OCI-LY1 (cell line): ENCODE measurements at regions not wholly inside any gene's neighbourhood (a gene's known extent, or its start where the extent isn't known, plus 50 kb on each side); places are given as distances from the start of the nearest gene placed in this dataset.

Source experiments
- H2AFZ ChIP-seq: fragments of 200-600 bp; sonication (generic), shearing (Covaris generic); 2 replicates; pipeline ENCODE4 v1.6.0; 2014; ENCODE audit warnings: antibody characterized with exemption, mild to moderate bottlenecking, low read length
- H3F3A ChIP-seq: fragments of 200-600 bp; sonication (generic), shearing (Covaris generic); 2 replicates; pipeline ENCODE4 v1.6.0; 2014; ENCODE audit warnings: mild to moderate bottlenecking, antibody characterized with exemption, low read length, moderate library complexity; ENCODE audit not compliant: insufficient read depth
- H3K27ac ChIP-seq: fragments of 200-600 bp; sonication (generic); 2 replicates; pipeline ENCODE4 v1.5.1; 2014; ENCODE audit warnings: low read length, mixed run types, mild to moderate bottlenecking, low read depth; ENCODE audit not compliant: poor library complexity, severe bottlenecking
- H3K27me3 ChIP-seq: fragments of 200-600 bp; sonication (generic); 2 replicates; pipeline ENCODE4 v1.6.0; 2014; ENCODE audit warnings: antibody characterized with exemption, mild to moderate bottlenecking, low read length, moderate library complexity; ENCODE audit not compliant: insufficient read depth
- H3K36me3 ChIP-seq: fragments of 200-600 bp; sonication (generic); 2 replicates; pipeline ENCODE4 v1.6.1; 2014; ENCODE audit warnings: mild to moderate bottlenecking, antibody characterized with exemption, low read length, moderate library complexity, mixed read lengths; ENCODE audit not compliant: insufficient read depth
- H3K4me1 ChIP-seq: fragments of 200-600 bp; sonication (generic); 2 replicates; pipeline ENCODE4 v1.5.1; 2014; ENCODE audit warnings: mild to moderate bottlenecking, low read length, moderate library complexity; ENCODE audit not compliant: insufficient read depth, severe bottlenecking
- H3K4me2 ChIP-seq: fragments of 200-600 bp; sonication (generic), shearing (Covaris generic); 2 replicates; pipeline ENCODE4 v1.6.1; 2014; ENCODE audit warnings: low read length
- H3K4me3 ChIP-seq: fragments of 200-600 bp; sonication (generic); 2 replicates; pipeline ENCODE4 v1.5.1; 2014; ENCODE audit warnings: low read length, low read depth, mild to moderate bottlenecking, mixed read lengths; ENCODE audit not compliant: poor library complexity, severe bottlenecking
- H3K79me2 ChIP-seq: fragments of 200-600 bp; shearing (Covaris generic); 2 replicates; pipeline ENCODE4 v1.6.1; 2016; ENCODE audit warnings: mixed run types, low read length, mixed read lengths; ENCODE audit not compliant: insufficient read depth
- H3K9ac ChIP-seq: fragments of 200-600 bp; sonication (generic), shearing (Covaris generic); 2 replicates; pipeline ENCODE4 v1.6.1; 2014; ENCODE audit warnings: mild to moderate bottlenecking, low read length, mixed read lengths
- H3K9me2 ChIP-seq: fragments of 200-600 bp; sonication (generic), shearing (Covaris generic); 2 replicates; pipeline ENCODE4 v1.6.1; 2014; ENCODE audit warnings: low read depth, mild to moderate bottlenecking, low read length, mixed read lengths
- H3K9me3 ChIP-seq: fragments of 200-600 bp; shearing (Covaris generic); 2 replicates; pipeline ENCODE4 v1.6.1; 2014; ENCODE audit warnings: low read length, mixed read lengths
- H4K20me1 ChIP-seq: fragments of 200-600 bp; sonication (generic), shearing (Covaris generic); 2 replicates; pipeline ENCODE4 v1.6.0; 2016; ENCODE audit warnings: mild to moderate bottlenecking, low read length; ENCODE audit not compliant: insufficient read depth
- EZH2 ChIP-seq: fragments of 200-600 bp; sonication (generic), shearing (Covaris generic); IDR thresholded peaks from 2 replicates; pipeline ENCODE4 v1.8.0; 2017; ENCODE audit warnings: borderline replicate concordance, mixed run types, mild to moderate bottlenecking, antibody characterized with exemption, low read length, moderate library complexity, mixed read lengths
- TF ChIP-seq, protein P1 (sequence below): fragments of 200-600 bp; sonication (generic), shearing (Covaris generic); IDR thresholded peaks from 2 replicates; pipeline ENCODE4 v1.5.1; 2017; ENCODE audit warnings: mild to moderate bottlenecking, antibody characterized with exemption, low read length, moderate library complexity, mixed read lengths

GRCh38 chr1:101100674-101101073 lies 75.1 kb upstream of the DPH5 start:
- Histone ChIP-seq H3K9ac (no peak overlapping the region), H3K4me3 (no peak overlapping the region), H3F3A (no peaks in the 10 kb centered on the region), H2AFZ (no peak overlapping the region), H3K27me3 (no peaks in the 10 kb centered on the region), H3K4me1 (no peaks in the 10 kb centered on the region), H4K20me1 (no peaks in the 10 kb centered on the region), H3K9me3 (no peaks in the 10 kb centered on the region), H3K79me2 (no peaks in the 10 kb centered on the region), H3K27ac (no peak overlapping the region), H3K36me3 (no peaks in the 10 kb centered on the region), H3K9me2 (no peaks in the 10 kb centered on the region), H3K4me2 (no peak overlapping the region)
- TF ChIP-seq, protein P1, sequence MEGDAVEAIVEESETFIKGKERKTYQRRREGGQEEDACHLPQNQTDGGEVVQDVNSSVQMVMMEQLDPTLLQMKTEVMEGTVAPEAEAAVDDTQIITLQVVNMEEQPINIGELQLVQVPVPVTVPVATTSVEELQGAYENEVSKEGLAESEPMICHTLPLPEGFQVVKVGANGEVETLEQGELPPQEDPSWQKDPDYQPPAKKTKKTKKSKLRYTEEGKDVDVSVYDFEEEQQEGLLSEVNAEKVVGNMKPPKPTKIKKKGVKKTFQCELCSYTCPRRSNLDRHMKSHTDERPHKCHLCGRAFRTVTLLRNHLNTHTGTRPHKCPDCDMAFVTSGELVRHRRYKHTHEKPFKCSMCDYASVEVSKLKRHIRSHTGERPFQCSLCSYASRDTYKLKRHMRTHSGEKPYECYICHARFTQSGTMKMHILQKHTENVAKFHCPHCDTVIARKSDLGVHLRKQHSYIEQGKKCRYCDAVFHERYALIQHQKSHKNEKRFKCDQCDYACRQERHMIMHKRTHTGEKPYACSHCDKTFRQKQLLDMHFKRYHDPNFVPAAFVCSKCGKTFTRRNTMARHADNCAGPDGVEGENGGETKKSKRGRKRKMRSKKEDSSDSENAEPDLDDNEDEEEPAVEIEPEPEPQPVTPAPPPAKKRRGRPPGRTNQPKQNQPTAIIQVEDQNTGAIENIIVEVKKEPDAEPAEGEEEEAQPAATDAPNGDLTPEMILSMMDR = no peak
- TF ChIP-seq EZH2 = no peak

GRCh38 chr1:101098907-101099306 lies 73.3 kb upstream of the DPH5 start:
- Histone ChIP-seq H3K4me1 (no peaks in the 10 kb centered on the region), H3K9me3 (no peaks in the 10 kb centered on the region), H3K4me3 (no peak overlapping the region), H3K27ac (no peak overlapping the region), H3K79me2 (no peaks in the 10 kb centered on the region), H3K27me3 (no peaks in the 10 kb centered on the region), H3K9ac (no peak overlapping the region), H3F3A (no peaks in the 10 kb centered on the region), H3K9me2 (no peaks in the 10 kb centered on the region), H2AFZ (no peak overlapping the region), H3K36me3 (no peaks in the 10 kb centered on the region), H4K20me1 (no peaks in the 10 kb centered on the region), H3K4me2 (no peak overlapping the region)
- TF ChIP-seq, protein P1 = no peak
- no peak for TF ChIP-seq EZH2

- no peaks in the 10 kb centered on the region for H3K27me3 ChIP-seq
- no peak overlapping the region for H3K27ac ChIP-seq
- H3K9me2 ChIP-seq = no peaks in the 10 kb centered on the region
- H3K9me3 ChIP-seq = no peaks in the 10 kb centered on the region
- H3K9ac ChIP-seq = no peak overlapping the region
- TF ChIP-seq EZH2 = no peak
- TF ChIP-seq, protein P1 = no peak
- no peaks in the 10 kb centered on the region for H3K36me3 ChIP-seq
- H2AFZ ChIP-seq = no peak overlapping the region
- no peaks in the 10 kb centered on the region for H3F3A ChIP-seq
- no peaks in the 10 kb centered on the region for H3K79me2 ChIP-seq
- no peak overlapping the region for H3K4me3 ChIP-seq
- no peak overlapping the region for H3K4me2 ChIP-seq
- H3K4me1 ChIP-seq = no peaks in the 10 kb centered on the region
- H4K20me1 ChIP-seq = no peaks in the 10 kb centered on the region
These were observed 72.7 kb upstream of the DPH5 start for GRCh38 chr1:101098327-101098726.
